Neutrophil (primary cell): ENCODE measurements at regions not wholly inside any gene's neighbourhood (a gene's known extent, or its start where the extent isn't known, plus 50 kb on each side); places are given as distances from the start of the nearest gene placed in this dataset.

Experiments
- H3K27ac ChIP-seq: fragments of 200-600 bp; sonication (generic); 2 replicates; pipeline ENCODE4 v1.5.1; 2016; ENCODE audit warnings: mild to moderate bottlenecking, moderate library complexity
- H3K27me3 ChIP-seq: fragments of 200-600 bp; sonication (generic); 2 replicates; pipeline ENCODE4 v1.6.0; 2016; ENCODE audit warnings: mild to moderate bottlenecking
- H3K36me3 ChIP-seq: fragments of 200-600 bp; sonication (generic); 2 replicates; pipeline ENCODE4 v1.5.1; 2017
- H3K4me1 ChIP-seq, 2 experiments: fragments of 200-600 bp in 1 of 2; sonication (generic) in 1 of 2; 1 replicate in 1 of 2; 2 replicates in 1 of 2; pipeline versions ENCODE4 v1.5.1 to v1.6.1; 2013 to 2016; ENCODE audit warnings: low read depth in 1 of 2, low read length in 1 of 2, mild to moderate bottlenecking in 1 of 2, moderate library complexity in 1 of 2; ENCODE audit not compliant: control insufficient read depth in 1 of 2, insufficient read depth in 1 of 2
- H3K4me3 ChIP-seq, 2 experiments: fragments of 200-600 bp in 1 of 2; sonication (generic) in 1 of 2; 1 replicate in 1 of 2; 2 replicates in 1 of 2; pipeline ENCODE4 v1.5.1; 2013 to 2016; ENCODE audit warnings: low read depth in 1 of 2, low read length in 1 of 2, mild to moderate bottlenecking in 1 of 2, moderate library complexity in 1 of 2
- H3K9me3 ChIP-seq: fragments of 200-600 bp; sonication (generic); 2 replicates; pipeline ENCODE4 v1.5.1; 2016
- CTCF ChIP-seq: fragments of 200-600 bp; sonication (generic); IDR thresholded peaks from 2 replicates; pipeline ENCODE4 v1.5.1; 2016; ENCODE audit warnings: antibody characterized with exemption

GRCh38 chr21:27713154-27714109, 746.5 kb upstream of the ADAMTS5 start:
- no peak overlapping the region for H3K27ac ChIP-seq

GRCh38 chr21:27704567-27705166, 737.8 kb upstream of the ADAMTS5 start:
- TF ChIP-seq CTCF, result no peak
- Histone ChIP-seq H3K27ac (no peak overlapping the region), H3K9me3 (no peaks in the 10 kb centered on the region)

More at GRCh38 chr21:27713154-27714109, 746.5 kb upstream of the ADAMTS5 start:
- Histone ChIP-seq H3K4me1 (no peaks in the 10 kb centered on the region), H3K4me3 (no peak overlapping the region), H3K9me3 (no peaks in the 10 kb centered on the region), H3K27me3 (no peaks in the 10 kb centered on the region), H3K36me3 (no peaks in the 10 kb centered on the region)
- no peak for TF ChIP-seq CTCF

GRCh38 chr21:27703791-27704190, 736.9 kb upstream of the ADAMTS5 start:
- no peak overlapping the region for H3K4me3 ChIP-seq
- no peaks in the 10 kb centered on the region for H3K4me1 ChIP-seq
- no peaks in the 10 kb centered on the region for H3K27me3 ChIP-seq
- no peak for TF ChIP-seq CTCF
- H3K36me3 ChIP-seq, result no peaks in the 10 kb centered on the region
- H3K27ac ChIP-seq, result no peak overlapping the region
- H3K9me3 ChIP-seq, result no peaks in the 10 kb centered on the region

More at GRCh38 chr21:27704567-27705166, 737.8 kb upstream of the ADAMTS5 start:
- Histone ChIP-seq H3K4me1 (no peaks in the 10 kb centered on the region), H3K4me3 (no peak overlapping the region), H3K27me3 (no peaks in the 10 kb centered on the region), H3K36me3 (no peaks in the 10 kb centered on the region)

- H3K4me1 ChIP-seq, result no peaks in the 10 kb centered on the region
- no peak overlapping the region for H3K4me3 ChIP-seq
- no peaks in the 10 kb centered on the region for H3K27me3 ChIP-seq
- no peak for TF ChIP-seq CTCF
- no peak overlapping the region for H3K27ac ChIP-seq
- no peaks in the 10 kb centered on the region for H3K9me3 ChIP-seq
- H3K36me3 ChIP-seq, result no peaks in the 10 kb centered on the region
Measured at GRCh38 chr21:27700974-27701614, 734.2 kb upstream of the ADAMTS5 start.

GRCh38 chr21:27695246-27695645, 728.4 kb upstream of the ADAMTS5 start:
- no peaks in the 10 kb centered on the region for H3K4me1 ChIP-seq
- no peaks in the 10 kb centered on the region for H3K27me3 ChIP-seq
- no peaks in the 10 kb centered on the region for H3K36me3 ChIP-seq
- H3K4me3 ChIP-seq, result no peak overlapping the region
- no peaks in the 10 kb centered on the region for H3K9me3 ChIP-seq
- no peak for TF ChIP-seq CTCF
- no peak overlapping the region for H3K27ac ChIP-seq
